NCI-H510A (cell line): ENCODE measurements at regions not wholly inside any gene's neighbourhood (a gene's known extent, or its start where the extent isn't known, plus 50 kb on each side); places are given as distances from the start of the nearest gene placed in this dataset.
"Not testable (repeated sequence)": the region's sequence is repeated elsewhere in the genome, so short reads cannot be mapped to it uniquely, and the experiment has no call there.

ENCODE experiments used
- DNase-seq: peaks from one replicate; lab custom pipeline; 2025; lab: John Stamatoyannopoulos, UW

GRCh38 chr5:89556215-89556913 is 673.4 kb upstream of the MEF2C start:
- DNase-seq: no peak

GRCh38 chr5:89546657-89547056 is 663.7 kb upstream of the MEF2C start:
- DNase-seq: no peak

GRCh38 chr5:89545626-89546025 is 662.6 kb upstream of the MEF2C start:
- no peak for DNase-seq

- no peak for DNase-seq
Measured at GRCh38 chr5:89545076-89545475, 662.1 kb upstream of the MEF2C start.

GRCh38 chr5:89542736-89543135 is 659.8 kb upstream of the MEF2C start:
- DNase-seq: no peak

GRCh38 chr5:89537800-89538199 is 654.8 kb upstream of the MEF2C start:
- DNase-seq: no peak

- DNase-seq: no peak
Measured at GRCh38 chr5:89536020-89536419, 653.0 kb upstream of the MEF2C start.

GRCh38 chr5:89535411-89535810 is 652.4 kb upstream of the MEF2C start:
- DNase-seq: no peak

- DNase-seq: no peak
Measured at GRCh38 chr5:89534331-89534730, 651.3 kb upstream of the MEF2C start.

GRCh38 chr5:89524785-89525184 is 641.8 kb upstream of the MEF2C start:
- no peak for DNase-seq

- DNase-seq: not testable (repeated sequence)
Measured at GRCh38 chr5:89523867-89524266, 640.9 kb upstream of the MEF2C start.

- no peak for DNase-seq
Measured at GRCh38 chr5:89520771-89521170, 637.8 kb upstream of the MEF2C start.

- no peak for DNase-seq
Measured at GRCh38 chr5:89513299-89514044, 630.5 kb upstream of the MEF2C start.

GRCh38 chr5:89504051-89504450 is 621.1 kb upstream of the MEF2C start:
- DNase-seq: no peak

- no peak for DNase-seq
Measured at GRCh38 chr5:89499787-89500186, 616.8 kb upstream of the MEF2C start.

GRCh38 chr5:89498699-89499098 is 615.7 kb upstream of the MEF2C start:
- DNase-seq: no peak

- DNase-seq: no peak
Measured at GRCh38 chr5:89493414-89493813, 610.4 kb upstream of the MEF2C start.

GRCh38 chr5:89484962-89485361 is 602.0 kb upstream of the MEF2C start:
- DNase-seq: no peak

- no peak for DNase-seq
Measured at GRCh38 chr5:89480406-89481007, 597.5 kb upstream of the MEF2C start.

- no peak for DNase-seq
Measured at GRCh38 chr5:89478851-89479250, 595.9 kb upstream of the MEF2C start.

GRCh38 chr5:89473196-89473595 is 590.2 kb upstream of the MEF2C start:
- no peak for DNase-seq

GRCh38 chr5:89471541-89471940 is 588.6 kb upstream of the MEF2C start:
- DNase-seq: no peak

- DNase-seq: no peak
Measured at GRCh38 chr5:89471115-89471514, 588.1 kb upstream of the MEF2C start.
